Stomach (tissue), 8 donors: ENCODE measurements at regions not wholly inside any gene's neighbourhood (a gene's known extent, or its start where the extent isn't known, plus 50 kb on each side); places are given as distances from the start of the nearest gene placed in this dataset.

ENCODE experiments used
- DNase-seq, 2 donors: peaks; one replicate each; pipeline versions ENCODE4 v3.0.0 to v3.0.0-alpha.2; 2013 to 2019
- H3K27ac ChIP-seq, 5 donors: fragments of 200-600 bp in 4 of 5; sonication (generic) in 4 of 5; one replicate each; pipeline ENCODE4 v1.5.1; 2013 to 2019; ENCODE audit warnings: mild to moderate bottlenecking in 1 of 5, moderate library complexity in 1 of 5
- H3K27me3 ChIP-seq, 3 donors: fragments of 200-600 bp; sonication (generic); one replicate each; pipeline ENCODE4 v1.5.1; 2017 to 2019; ENCODE audit warnings: mixed run types in 1 of 3
- H3K36me3 ChIP-seq, 4 donors: fragments of 200-600 bp; sonication (generic); 1 replicate in 3 of 4; 2 replicates in 1 of 4; pipeline ENCODE4 v1.5.1; 2016 to 2019
- H3K4me1 ChIP-seq, 4 donors: fragments of 200-600 bp; sonication (generic); one replicate each; pipeline ENCODE4 v1.5.1; 2016 to 2019
- H3K4me3 ChIP-seq, 4 donors: fragments of 200-600 bp; sonication (generic) in 3 of 4; one replicate each; pipeline ENCODE4 v1.5.1; 2016 to 2019; ENCODE audit warnings: mild to moderate bottlenecking in 1 of 4
- H3K9me3 ChIP-seq, 4 donors: fragments of 200-600 bp; sonication (generic); one replicate each; pipeline ENCODE4 v1.5.1; 2016 to 2019
- CTCF ChIP-seq, 7 experiments: fragments of 450-650 bp in 4 of 7; fragments of 200-600 bp in 3 of 7; sonication (generic) in 3 of 7; IDR thresholded peaks; one replicate each; pipeline ENCODE4 v1.5.1; 2016 to 2019; ENCODE audit warnings: antibody characterized with exemption in 7 of 7, control low read depth in 2 of 7, mild to moderate bottlenecking in 1 of 7
- EP300 ChIP-seq: sonication (generic); formaldehyde crosslinking; IDR thresholded peaks from one replicate; pipeline ENCODE4 v1.6.1; 2017; ENCODE audit warnings: antibody characterized with exemption
- POLR2A ChIP-seq, 4 donors: fragments of 450-650 bp; IDR thresholded peaks; one replicate each; pipeline ENCODE4 v1.6.1; 2016; ENCODE audit warnings: antibody characterized with exemption in 4 of 4, control low read depth in 2 of 4, mild to moderate bottlenecking in 1 of 4, moderate library complexity in 1 of 4
- POLR2AphosphoS5 ChIP-seq, 3 donors: sonication (generic); formaldehyde crosslinking; IDR thresholded peaks; one replicate each; pipeline ENCODE4 v1.6.1; 2016; ENCODE audit warnings: antibody characterized with exemption in 3 of 3
- WGBS, 5 donors: extraction: QIAGEN DNeasy Blood & Tissue Kit in 3 of 5; methylation state at CpG; one replicate each; pipeline versions ENCODE4 v1.1.5 to v1.1.7; 2013 to 2018; 5-methylcytosine and 5-hydroxymethylcytosine counted together
- intact Hi-C: fragments of 100-400 bp; cut with DNase I; formaldehyde crosslinking; loops from one replicate; pipeline ENCODE4 v1.15.1; 2023; ENCODE audit warnings: low total_unique reads
- donor health status: healthy with polysubstance abuse.
- donor health status: Bipolar disorder and iron deficiency.
- donor health status: healthy.

- intact Hi-C loops, result no loop called here
- no peak for DNase-seq
These were observed 369.8 kb downstream of the TMEM232 start for GRCh38 chr5:110356677-110357076.

DNA sequence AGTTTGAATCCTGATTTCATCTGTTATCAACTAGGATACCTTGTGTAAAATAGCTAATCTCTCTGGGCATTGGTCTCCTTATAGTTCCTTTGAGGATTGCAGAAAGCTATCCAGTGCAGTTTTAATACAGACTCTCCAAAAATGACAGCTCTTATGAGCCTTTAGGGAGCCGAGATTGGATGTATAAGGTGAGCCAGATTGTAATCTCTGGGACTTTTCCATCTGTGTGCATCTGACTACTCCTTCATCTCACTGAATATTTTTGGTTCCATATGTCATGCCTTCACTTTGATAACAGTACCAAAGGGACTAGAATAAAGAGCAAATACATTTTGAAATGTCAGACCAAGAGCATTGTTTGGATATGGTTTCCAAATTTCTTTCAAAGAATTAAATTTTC is 367.2 kb downstream of the TMEM232 start:
- intact Hi-C loops, result no loop called here
- WGBS, 5 donors, result 55 to 71% (median 65%) methylated on average over 1 of the region's 1 CpG
- Histone ChIP-seq H3K36me3 (no peaks in the 10 kb centered on the region), H3K27ac (no peak overlapping the region), H3K27me3 (no peaks in the 10 kb centered on the region), H3K4me1 (peaks cover 0 to 8% (median 0%) of the 10 kb centered on the region in 4 donors), H3K4me3 (no peak overlapping the region), H3K9me3 (no peaks in the 10 kb centered on the region)
- TF ChIP-seq EP300 (no peak), CTCF (IDR thresholded peaks at IDR 0.05) (no peak), POLR2AphosphoS5 (IDR thresholded peaks at IDR 0.05) (no peak), POLR2A (IDR thresholded peaks at IDR 0.05) (no peak)
- no peak for DNase-seq

More at GRCh38 chr5:110356677-110357076, 369.8 kb downstream of the TMEM232 start:
- H3K9me3 ChIP-seq, result no peaks in the 10 kb centered on the region
- TF ChIP-seq POLR2AphosphoS5 (IDR thresholded peaks at IDR 0.05), result no peak
- TF ChIP-seq EP300, result no peak
- no peak for TF ChIP-seq POLR2A (IDR thresholded peaks at IDR 0.05)
- TF ChIP-seq CTCF (IDR thresholded peaks at IDR 0.05), result no peak
- H3K4me1 ChIP-seq, result peaks cover 0 to 10% (median 0%) of the 10 kb centered on the region in 4 donors
- H3K4me3 ChIP-seq, result no peak overlapping the region
- no peaks in the 10 kb centered on the region for H3K36me3 ChIP-seq
- no peaks in the 10 kb centered on the region for H3K27me3 ChIP-seq
- whole genome bisulfite sequencing, 5 donors, result 61 to 80% (median 70%) methylated on average over 2 of the region's 2 CpGs
- H3K27ac ChIP-seq, result no peak overlapping the region

DNA sequence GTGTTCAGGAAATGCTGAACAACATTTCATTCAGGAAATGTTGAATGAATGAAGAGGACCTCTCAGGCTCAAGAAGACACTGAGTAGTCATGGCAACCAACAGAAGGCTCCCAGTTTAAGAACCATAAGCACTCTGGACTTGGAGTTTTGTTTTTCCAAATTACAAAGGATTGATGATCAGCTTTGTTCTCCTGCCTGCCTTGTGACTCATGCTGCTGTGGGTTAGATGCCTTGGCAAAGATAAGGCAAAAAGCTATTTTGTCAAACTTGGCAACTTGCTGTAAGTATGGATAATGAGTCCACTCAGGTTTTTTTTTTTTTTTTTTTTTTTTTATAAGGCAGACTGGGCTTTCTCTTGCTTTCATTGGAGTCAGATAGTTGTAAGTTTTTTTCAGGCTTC is 365.0 kb downstream of the TMEM232 start:
- no peak overlapping the region for H3K27ac ChIP-seq
- no peaks in the 10 kb centered on the region for H3K4me1 ChIP-seq
- no peaks in the 10 kb centered on the region for H3K36me3 ChIP-seq
- H3K27me3 ChIP-seq, result no peaks in the 10 kb centered on the region
- H3K4me3 ChIP-seq, result no peak overlapping the region
- DNase-seq, result no peak
- intact Hi-C loops, result no loop called here
- TF ChIP-seq POLR2AphosphoS5 (IDR thresholded peaks at IDR 0.05) (no peak), EP300 (no peak), POLR2A (IDR thresholded peaks at IDR 0.05) (no peak), CTCF (IDR thresholded peaks at IDR 0.05) (no peak)
- H3K9me3 ChIP-seq, result no peaks in the 10 kb centered on the region

GRCh38 chr5:110362261-110362660 is 364.2 kb downstream of the TMEM232 start:
- DNase-seq, result no peak
- intact Hi-C loops, result no loop called here

More at GRCh38 chr5:110362261-110362660, 364.2 kb downstream of the TMEM232 start:
- no peaks in the 10 kb centered on the region for H3K27me3 ChIP-seq
- H3K27ac ChIP-seq, result no peak overlapping the region
- TF ChIP-seq POLR2A (IDR thresholded peaks at IDR 0.05) (no peak), CTCF (IDR thresholded peaks at IDR 0.05) (no peak)
- no peak overlapping the region for H3K4me3 ChIP-seq
- H3K4me1 ChIP-seq, result no peaks in the 10 kb centered on the region
- no peaks in the 10 kb centered on the region for H3K9me3 ChIP-seq
- no peaks in the 10 kb centered on the region for H3K36me3 ChIP-seq
- WGBS, 5 donors, result 21 to 55% (median 33%) methylated on average over 2 of the region's 2 CpGs
